ENCODE measurements at regions not wholly inside any gene's neighbourhood (a gene's known extent, or its start where the extent isn't known, plus 50 kb on each side); places are given as distances from the start of the nearest gene placed in this dataset.
A peak's percentile ranks its signal among the peaks of the same experiment; 100 is the strongest.
"Not testable (repeated sequence)": the region's sequence is repeated elsewhere in the genome, so short reads cannot be mapped to it uniquely, and the experiment has no call there.

GRCh38 chr9:85872463-85872862, 68.5 kb upstream of the NAA35 start:
- Histone ChIP-seq H3K9me3 (peaks cover 0 to 3% (median 0%) of the 10 kb centered on the region in 12 donors), H3K4me3 (no peak overlapping the region), H3K4me1 (no peaks in the 10 kb centered on the region), H3K27me3 (no peaks in the 10 kb centered on the region), H3K27ac (no peak overlapping the region), H3K36me3 (no peaks in the 10 kb centered on the region)
- WGBS, 4 donors: 94 to 98% (median 96%) methylated on average over 5 to 6 of the region's 6 CpGs
- DNase-seq (no peak), ATAC-seq (no peak)
- intact Hi-C loops (cut with DNase I): no loop called here
- no peak for TF ChIP-seq POLR2A (IDR thresholded peaks at IDR 0.05)
- TF ChIP-seq CTCF (IDR thresholded peaks at IDR 0.05): no peak

- intact Hi-C loops (cut with DNase I): no loop called here
- no peak overlapping the region for H3K4me3 ChIP-seq
- H3K27ac ChIP-seq: peak overlapping the region in 1 of 12 donors; percentile 51
- no peak for ATAC-seq
- no peaks in the 10 kb centered on the region for H3K36me3 ChIP-seq
- H3K4me1 ChIP-seq: no peaks in the 10 kb centered on the region
- H3K27me3 ChIP-seq: no peaks in the 10 kb centered on the region
- no peak for DNase-seq
- TF ChIP-seq CTCF (IDR thresholded peaks at IDR 0.05) (no peak), POLR2A (IDR thresholded peaks at IDR 0.05) (no peak)
- H3K9me3 ChIP-seq: no peaks in the 10 kb centered on the region
These were observed 64.3 kb upstream of the NAA35 start for GRCh38 chr9:85876628-85877027.

- H3K4me3 ChIP-seq; DNase-seq; H3K27me3 ChIP-seq; ATAC-seq; intact Hi-C loops (cut with DNase I); H3K27ac ChIP-seq; H3K4me1 ChIP-seq; H3K9me3 ChIP-seq: not testable (repeated sequence)
- peaks cover 0 to 18% (median 0%) of the 10 kb centered on the region in 9 donors for H3K36me3 ChIP-seq
- WGBS, 4 donors: 70 to 78% (median 74%) methylated on average over 5 of the region's 5 CpGs
These were observed 61.9 kb upstream of the NAA35 start for GRCh38 chr9:85878872-85879597.

GRCh38 chr9:85880507-85880906, 60.4 kb upstream of the NAA35 start:
- DNase-seq; intact Hi-C loops (cut with DNase I); H3K4me1 ChIP-seq; H3K9me3 ChIP-seq; H3K27me3 ChIP-seq; H3K4me3 ChIP-seq; H3K27ac ChIP-seq; ATAC-seq: not testable (repeated sequence)
- H3K36me3 ChIP-seq: peaks cover 0 to 21% (median 3%) of the 10 kb centered on the region in 9 donors
- 52 to 63% (median 56%) methylated on average over 3 of the region's 3 CpGs for WGBS, 4 donors

- no peaks in the 10 kb centered on the region for H3K9me3 ChIP-seq
- DNase-seq (no peak), ATAC-seq (no peak)
- no peak overlapping the region for H3K27ac ChIP-seq
- TF ChIP-seq POLR2A (IDR thresholded peaks at IDR 0.05): no peak
- TF ChIP-seq CTCF (IDR thresholded peaks at IDR 0.05): no peak
- H3K27me3 ChIP-seq: no peaks in the 10 kb centered on the region
- intact Hi-C loops (cut with DNase I): no loop called here
- WGBS, 4 donors: 95 to 97% (median 96%) methylated on average over 8 of the region's 8 CpGs
- H3K4me3 ChIP-seq: no peak overlapping the region
- H3K4me1 ChIP-seq: no peaks in the 10 kb centered on the region
- peaks cover 0 to 21% (median 3%) of the 10 kb centered on the region in 9 donors for H3K36me3 ChIP-seq
These were observed 56.7 kb upstream of the NAA35 start for GRCh38 chr9:85884256-85884655.
